ENCODE measurements at regions not wholly inside any gene's neighbourhood (a gene's known extent, or its start where the extent isn't known, plus 50 kb on each side); places are given as distances from the start of the nearest gene placed in this dataset.

- TF ChIP-seq CTCF (IDR thresholded peaks at IDR 0.05) (no peak), POLR2A (IDR thresholded peaks at IDR 0.05) (no peak)
Measured at GRCh38 chr9:136605988-136606660, 56.6 kb upstream of the EGFL7 start.

All from right lobe of liver (tissue), 4 donors.